ENCODE measurements at regions not wholly inside any gene's neighbourhood (a gene's known extent, or its start where the extent isn't known, plus 50 kb on each side); places are given as distances from the start of the nearest gene placed in this dataset.

DNA sequence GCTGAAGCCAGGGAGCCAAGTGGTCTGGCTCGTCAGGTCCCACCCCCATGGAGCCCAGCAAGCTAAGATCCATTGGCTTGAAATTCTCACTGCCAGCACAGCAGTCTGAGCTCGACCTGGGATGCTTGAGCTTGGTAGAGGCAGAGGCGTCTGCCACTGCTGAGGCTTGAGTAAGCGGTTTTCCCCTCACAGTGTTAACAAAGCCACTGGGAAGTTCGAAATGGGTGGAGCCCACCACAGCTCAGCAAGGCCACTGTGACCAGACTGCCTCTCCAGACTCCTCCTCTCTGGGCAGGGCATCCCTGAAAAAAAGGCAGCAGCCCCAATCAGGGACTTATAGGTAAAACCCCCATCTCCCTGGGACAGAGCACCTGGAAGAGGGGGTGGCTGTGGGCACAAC, 353.8 kb downstream of the NAP1L3 start:
- TF ChIP-seq, protein P1, sequence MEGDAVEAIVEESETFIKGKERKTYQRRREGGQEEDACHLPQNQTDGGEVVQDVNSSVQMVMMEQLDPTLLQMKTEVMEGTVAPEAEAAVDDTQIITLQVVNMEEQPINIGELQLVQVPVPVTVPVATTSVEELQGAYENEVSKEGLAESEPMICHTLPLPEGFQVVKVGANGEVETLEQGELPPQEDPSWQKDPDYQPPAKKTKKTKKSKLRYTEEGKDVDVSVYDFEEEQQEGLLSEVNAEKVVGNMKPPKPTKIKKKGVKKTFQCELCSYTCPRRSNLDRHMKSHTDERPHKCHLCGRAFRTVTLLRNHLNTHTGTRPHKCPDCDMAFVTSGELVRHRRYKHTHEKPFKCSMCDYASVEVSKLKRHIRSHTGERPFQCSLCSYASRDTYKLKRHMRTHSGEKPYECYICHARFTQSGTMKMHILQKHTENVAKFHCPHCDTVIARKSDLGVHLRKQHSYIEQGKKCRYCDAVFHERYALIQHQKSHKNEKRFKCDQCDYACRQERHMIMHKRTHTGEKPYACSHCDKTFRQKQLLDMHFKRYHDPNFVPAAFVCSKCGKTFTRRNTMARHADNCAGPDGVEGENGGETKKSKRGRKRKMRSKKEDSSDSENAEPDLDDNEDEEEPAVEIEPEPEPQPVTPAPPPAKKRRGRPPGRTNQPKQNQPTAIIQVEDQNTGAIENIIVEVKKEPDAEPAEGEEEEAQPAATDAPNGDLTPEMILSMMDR (IDR thresholded peaks at IDR 0.05): no peak
- no peak for TF ChIP-seq POLR2A (IDR thresholded peaks at IDR 0.05)

All from body of pancreas (tissue), 4 donors.